ENCODE measurements at regions not wholly inside any gene's neighbourhood (a gene's known extent, or its start where the extent isn't known, plus 50 kb on each side); places are given as distances from the start of the nearest gene placed in this dataset.

DNA sequence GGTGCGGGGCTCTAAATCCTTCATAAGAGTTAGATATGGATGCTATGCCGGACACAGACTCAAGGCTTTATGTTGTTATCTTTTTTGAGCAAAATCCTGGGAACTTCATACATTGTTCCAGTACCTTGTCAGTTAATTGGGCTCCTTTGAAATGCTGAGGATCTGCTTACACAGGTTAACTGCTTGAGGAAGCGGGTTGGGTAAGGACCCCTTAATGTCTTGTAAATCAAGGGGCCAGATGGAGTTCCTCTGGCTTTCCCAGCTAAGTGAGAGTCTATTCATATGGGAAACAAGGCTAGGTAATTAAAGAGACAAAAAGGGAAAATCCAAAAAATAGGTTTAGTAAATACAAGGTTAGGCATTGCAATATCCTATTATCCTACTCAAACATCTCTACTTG, 141.5 kb downstream of the OR2B2 start:
- WGBS, 2 experiments (ENCODE audit: insufficient coverage in 2 of 2), result 43 to 71% methylated on average over 1 of the region's 3 CpGs
- no peak overlapping the region for H3K4me3 ChIP-seq (ENCODE audit: extremely low read depth, insufficient read depth, low read length, poor library complexity, severe bottlenecking)

DNA sequence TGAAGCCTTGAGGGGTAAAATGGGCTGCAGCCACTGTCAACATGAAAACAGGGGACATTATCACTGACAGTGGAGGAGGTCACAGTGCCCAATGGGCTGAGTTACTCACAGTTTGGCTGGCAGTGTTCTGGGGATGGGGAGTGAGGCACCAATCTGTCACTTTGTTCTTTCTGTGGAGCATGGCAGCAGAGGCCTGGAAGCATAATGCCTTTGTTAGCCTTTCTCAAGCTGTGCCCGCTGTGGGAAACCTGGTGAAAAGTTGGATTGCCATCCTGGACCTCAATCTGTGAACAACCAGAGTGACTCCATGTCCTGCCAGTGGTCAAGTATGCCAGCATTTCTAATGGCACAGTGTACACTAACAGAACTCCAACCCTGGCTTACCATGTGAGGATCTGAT, 143.6 kb downstream of the OR2B2 start:
- Histone ChIP-seq H3K9me3 (ENCODE audit: control insufficient read depth, low read length) (no peaks in the 10 kb centered on the region), H3K27ac (ENCODE audit: low read depth, low read length, severe bottlenecking) (no peak overlapping the region), H3K36me3 (ENCODE audit: control insufficient read depth, insufficient read depth, low read length) (no peaks in the 10 kb centered on the region), H3K4me1 (ENCODE audit: control insufficient read depth, insufficient read depth, low read length, poor library complexity, severe bottlenecking) (no peaks in the 10 kb centered on the region), H3K4me3 (ENCODE audit: extremely low read depth, insufficient read depth, low read length, poor library complexity, severe bottlenecking) (no peak overlapping the region)
- 85 to 86% methylated on average over 1 of the region's 1 CpG for WGBS, 2 experiments (ENCODE audit: insufficient coverage in 2 of 2)

More for the DNA sequence above, 141.5 kb downstream of the OR2B2 start:
- no peaks in the 10 kb centered on the region for H3K4me1 ChIP-seq (ENCODE audit: control insufficient read depth, insufficient read depth, low read length, poor library complexity, severe bottlenecking)
- H3K9me3 ChIP-seq (ENCODE audit: control insufficient read depth, low read length), result no peaks in the 10 kb centered on the region
- H3K36me3 ChIP-seq (ENCODE audit: control insufficient read depth, insufficient read depth, low read length), result no peaks in the 10 kb centered on the region
- no peak overlapping the region for H3K27ac ChIP-seq (ENCODE audit: low read depth, low read length, severe bottlenecking)

DNA sequence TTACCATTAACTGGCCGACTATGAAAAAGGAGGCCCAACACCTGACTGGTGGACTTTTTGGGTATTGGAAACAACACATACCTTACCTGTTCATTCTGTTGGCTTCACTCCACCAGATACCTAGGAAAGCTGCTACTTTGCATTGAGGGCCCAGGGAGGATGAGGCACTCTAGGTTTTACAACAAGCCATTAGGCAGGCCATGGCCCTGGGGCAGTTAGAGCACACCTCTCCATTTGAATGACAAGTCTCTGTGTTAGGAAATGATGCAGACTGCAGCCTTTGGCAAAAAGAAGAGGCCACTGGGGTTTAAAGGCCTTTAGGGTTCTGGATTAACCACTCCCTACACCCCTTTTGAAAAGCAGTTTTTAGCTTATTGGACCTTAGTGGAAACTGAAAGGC, 144.3 kb downstream of the OR2B2 start:
- 86 to 100% methylated on average over 1 of the region's 1 CpG for WGBS, 2 experiments (ENCODE audit: insufficient coverage in 2 of 2)
- Histone ChIP-seq H3K9me3 (ENCODE audit: control insufficient read depth, low read length) (no peaks in the 10 kb centered on the region), H3K4me1 (ENCODE audit: control insufficient read depth, insufficient read depth, low read length, poor library complexity, severe bottlenecking) (no peaks in the 10 kb centered on the region), H3K4me3 (ENCODE audit: extremely low read depth, insufficient read depth, low read length, poor library complexity, severe bottlenecking) (no peak overlapping the region), H3K36me3 (ENCODE audit: control insufficient read depth, insufficient read depth, low read length) (no peaks in the 10 kb centered on the region), H3K27ac (ENCODE audit: low read depth, low read length, severe bottlenecking) (no peak overlapping the region)

DNA sequence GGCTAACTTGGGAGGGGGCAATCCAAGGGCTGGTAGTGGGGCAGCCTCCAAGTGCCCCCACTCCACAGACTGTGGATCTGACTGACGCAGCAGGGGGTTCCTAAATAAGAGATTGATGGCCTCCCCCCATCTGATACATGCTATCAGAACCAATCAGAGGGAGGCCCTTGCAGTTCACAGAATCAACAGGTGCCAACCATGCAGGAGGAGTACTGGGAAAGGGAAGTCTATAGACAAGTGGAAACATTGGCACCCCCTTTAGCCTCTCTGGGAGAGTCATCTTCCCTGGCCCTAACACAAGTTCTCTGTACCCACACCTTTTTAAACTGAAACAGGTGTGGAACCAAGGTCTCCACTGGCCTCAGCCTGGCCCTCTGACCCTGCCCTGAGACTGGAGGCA, 145.8 kb downstream of the OR2B2 start:
- H3K36me3 ChIP-seq (ENCODE audit: control insufficient read depth, insufficient read depth, low read length), result no peaks in the 10 kb centered on the region

DNA sequence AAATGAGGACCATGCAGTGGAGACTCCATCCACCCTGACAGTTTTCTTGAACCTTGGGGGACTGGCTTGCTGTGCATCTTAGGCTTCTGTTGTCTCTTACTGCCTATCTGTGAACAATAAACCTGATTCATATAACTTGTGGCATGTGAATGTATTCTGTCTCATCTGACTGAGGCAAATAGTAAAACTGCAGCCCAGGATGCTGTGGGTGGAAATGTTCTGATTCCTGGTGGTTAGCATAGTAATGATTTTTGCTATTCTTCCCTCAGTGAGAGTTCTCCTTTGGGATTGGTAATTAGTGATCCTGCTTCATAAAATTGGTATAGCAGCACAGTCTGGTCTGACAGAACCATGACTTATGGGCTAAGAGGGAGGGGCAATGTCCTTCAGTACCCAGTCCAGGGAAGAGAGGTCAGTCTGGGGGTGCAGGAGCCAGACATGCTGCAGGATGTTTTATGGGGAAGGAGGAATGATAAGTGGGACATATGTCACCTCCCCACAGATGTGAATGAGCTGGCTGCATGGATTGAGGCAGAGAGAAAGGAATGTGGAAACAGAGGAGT, 147.1 kb downstream of the OR2B2 start:
- no peaks in the 10 kb centered on the region for H3K36me3 ChIP-seq (ENCODE audit: control insufficient read depth, insufficient read depth, low read length)
- no peaks in the 10 kb centered on the region for H3K9me3 ChIP-seq (ENCODE audit: control insufficient read depth, low read length)
- no peak overlapping the region for H3K4me3 ChIP-seq (ENCODE audit: extremely low read depth, insufficient read depth, low read length, poor library complexity, severe bottlenecking)
- no peak overlapping the region for H3K27ac ChIP-seq (ENCODE audit: low read depth, low read length, severe bottlenecking)
- no peaks in the 10 kb centered on the region for H3K4me1 ChIP-seq (ENCODE audit: control insufficient read depth, insufficient read depth, low read length, poor library complexity, severe bottlenecking)

More for the DNA sequence above, 145.8 kb downstream of the OR2B2 start:
- Histone ChIP-seq H3K4me3 (ENCODE audit: extremely low read depth, insufficient read depth, low read length, poor library complexity, severe bottlenecking) (no peak overlapping the region), H3K27ac (ENCODE audit: low read depth, low read length, severe bottlenecking) (no peak overlapping the region), H3K4me1 (ENCODE audit: control insufficient read depth, insufficient read depth, low read length, poor library complexity, severe bottlenecking) (no peaks in the 10 kb centered on the region), H3K9me3 (ENCODE audit: control insufficient read depth, low read length) (no peaks in the 10 kb centered on the region)
- 60% methylated on average over 1 of the region's 1 CpG; no CpG with 5 or more reads in 1 of the 2 experiments for WGBS, 2 experiments (ENCODE audit: insufficient coverage in 2 of 2)

DNA sequence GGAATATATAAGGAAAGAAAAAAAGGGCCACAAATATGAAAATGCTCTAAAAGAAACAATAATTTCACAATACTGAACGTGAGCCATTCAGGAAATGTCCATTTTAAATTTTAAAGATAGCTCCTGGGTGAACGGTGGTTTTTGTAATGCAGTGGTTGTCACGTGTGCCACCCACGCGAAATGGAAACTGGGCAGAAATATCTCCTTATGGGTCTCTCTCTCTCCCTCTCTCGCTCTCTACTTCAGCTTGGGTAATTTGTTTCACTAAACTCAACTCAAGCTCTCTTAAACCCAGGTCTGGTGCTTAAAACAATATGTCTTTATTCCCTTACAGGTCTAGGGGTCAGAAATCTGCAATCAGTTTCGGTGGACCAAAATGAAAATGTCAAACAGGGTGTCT, 150.8 kb downstream of the OR2B2 start:
- Histone ChIP-seq H3K27ac (ENCODE audit: low read depth, low read length, severe bottlenecking) (no peak overlapping the region), H3K4me1 (ENCODE audit: control insufficient read depth, insufficient read depth, low read length, poor library complexity, severe bottlenecking) (peaks cover 9% of the 10 kb centered on the region), H3K9me3 (ENCODE audit: control insufficient read depth, low read length) (no peaks in the 10 kb centered on the region), H3K4me3 (ENCODE audit: extremely low read depth, insufficient read depth, low read length, poor library complexity, severe bottlenecking) (peak overlapping the region; percentile 37), H3K36me3 (ENCODE audit: control insufficient read depth, insufficient read depth, low read length) (no peaks in the 10 kb centered on the region)
- 74 to 81% methylated on average over 6 to 7 of the region's 7 CpGs for WGBS, 2 experiments (ENCODE audit: insufficient coverage in 2 of 2)

DNA sequence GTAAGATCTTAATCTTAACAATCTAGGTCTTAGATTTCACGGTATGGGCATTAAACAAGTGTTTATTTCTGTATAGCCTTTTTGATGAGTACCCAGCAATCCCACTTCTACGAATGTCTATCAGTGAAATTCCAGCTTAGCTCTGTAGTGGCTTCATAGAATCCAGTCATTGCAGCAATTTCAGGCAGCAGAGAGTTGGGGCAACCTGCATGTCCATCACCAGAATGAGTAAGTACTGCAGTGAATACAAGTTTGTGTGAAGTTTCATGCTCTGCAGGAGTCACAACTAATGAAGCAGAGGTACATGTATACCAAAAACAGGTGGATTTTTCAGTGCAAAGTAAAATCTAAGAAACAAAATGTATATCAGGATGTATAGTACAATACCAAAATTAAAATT, 151.7 kb downstream of the OR2B2 start:
- H3K36me3 ChIP-seq (ENCODE audit: control insufficient read depth, insufficient read depth, low read length), result no peaks in the 10 kb centered on the region
- 82% methylated on average over 2 of the region's 2 CpGs; no CpG with 5 or more reads in 1 of the 2 experiments for WGBS, 2 experiments (ENCODE audit: insufficient coverage in 2 of 2)
- H3K27ac ChIP-seq (ENCODE audit: low read depth, low read length, severe bottlenecking), result no peak overlapping the region
- no peak overlapping the region for H3K4me3 ChIP-seq (ENCODE audit: extremely low read depth, insufficient read depth, low read length, poor library complexity, severe bottlenecking)
- H3K9me3 ChIP-seq (ENCODE audit: control insufficient read depth, low read length), result no peaks in the 10 kb centered on the region
- H3K4me1 ChIP-seq (ENCODE audit: control insufficient read depth, insufficient read depth, low read length, poor library complexity, severe bottlenecking), result peaks cover 9% of the 10 kb centered on the region

DNA sequence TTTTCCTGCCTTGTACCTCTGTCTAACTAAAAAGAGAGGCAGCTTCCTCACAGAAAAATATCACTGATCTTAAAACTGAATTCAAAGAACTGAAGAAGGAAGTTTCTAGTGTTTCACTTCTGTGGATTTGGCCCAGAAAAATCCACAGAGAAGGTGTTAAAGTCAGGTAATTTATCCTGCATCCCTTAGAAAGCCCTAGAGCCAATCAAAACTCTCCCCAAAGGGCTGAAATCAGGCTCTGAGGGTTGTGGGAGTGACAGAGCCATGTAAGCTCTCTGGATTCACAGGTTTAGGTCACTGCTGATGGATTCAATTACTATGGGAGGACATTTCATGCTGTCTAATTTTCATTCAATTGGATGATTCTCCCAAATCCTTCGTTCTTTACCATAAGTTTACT, 152.3 kb downstream of the OR2B2 start:
- no CpG with 5 or more reads among the region's 1 CpG for WGBS, 2 experiments (ENCODE audit: insufficient coverage in 2 of 2)
- Histone ChIP-seq H3K4me1 (ENCODE audit: control insufficient read depth, insufficient read depth, low read length, poor library complexity, severe bottlenecking) (peaks cover 9% of the 10 kb centered on the region), H3K27ac (ENCODE audit: low read depth, low read length, severe bottlenecking) (no peak overlapping the region), H3K36me3 (ENCODE audit: control insufficient read depth, insufficient read depth, low read length) (no peaks in the 10 kb centered on the region), H3K4me3 (ENCODE audit: extremely low read depth, insufficient read depth, low read length, poor library complexity, severe bottlenecking) (no peak overlapping the region), H3K9me3 (ENCODE audit: control insufficient read depth, low read length) (no peaks in the 10 kb centered on the region)

DNA sequence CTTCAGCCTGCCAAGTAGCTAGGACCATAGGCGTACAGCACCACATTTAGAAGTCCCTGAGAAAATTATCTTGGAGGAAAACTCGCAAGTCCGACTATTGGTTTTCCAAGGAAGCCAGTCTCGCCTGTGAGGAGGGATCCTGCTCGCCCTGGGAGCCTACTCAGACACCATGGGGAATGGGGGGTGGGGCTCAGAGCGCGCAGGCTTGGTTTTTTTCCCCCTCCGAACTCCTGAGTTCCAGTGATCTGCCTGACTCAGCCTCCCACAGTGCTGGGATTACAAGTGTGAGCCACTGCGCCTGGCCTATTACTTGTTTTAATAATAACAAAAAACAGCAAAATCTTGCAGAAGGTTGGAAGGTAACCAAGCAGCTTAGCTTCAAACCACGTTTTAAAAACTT, 153.7 kb downstream of the OR2B2 start:
- Histone ChIP-seq H3K27ac (ENCODE audit: low read depth, low read length, severe bottlenecking) (no peak overlapping the region), H3K4me3 (ENCODE audit: extremely low read depth, insufficient read depth, low read length, poor library complexity, severe bottlenecking) (no peak overlapping the region), H3K36me3 (ENCODE audit: control insufficient read depth, insufficient read depth, low read length) (no peaks in the 10 kb centered on the region), H3K9me3 (ENCODE audit: control insufficient read depth, low read length) (no peaks in the 10 kb centered on the region), H3K4me1 (ENCODE audit: control insufficient read depth, insufficient read depth, low read length, poor library complexity, severe bottlenecking) (peaks cover 9% of the 10 kb centered on the region)
- 70 to 80% methylated on average over 4 to 10 of the region's 10 CpGs for WGBS, 2 experiments (ENCODE audit: insufficient coverage in 2 of 2)

DNA sequence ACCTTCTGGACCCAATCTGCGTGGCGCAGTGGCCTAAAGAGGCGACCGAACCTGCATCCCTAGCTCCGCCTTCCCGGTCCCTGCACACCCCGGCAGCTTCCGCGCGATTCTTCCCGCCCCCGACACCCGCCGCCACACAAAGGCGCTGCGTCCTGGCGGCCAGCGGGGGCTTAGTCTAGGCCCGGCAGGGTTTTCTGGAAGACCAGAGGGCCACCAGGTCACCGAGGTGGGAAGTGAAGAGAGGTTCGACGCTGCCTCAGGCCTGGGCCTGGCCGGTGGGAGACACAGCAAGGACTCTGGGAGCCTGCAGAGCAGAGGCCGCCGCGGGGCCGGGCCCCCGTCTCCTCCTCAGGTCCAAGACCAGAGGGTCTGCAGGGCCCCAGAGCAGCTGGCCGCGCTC, 154.9 kb downstream of the OR2B2 start:
- Histone ChIP-seq H3K36me3 (ENCODE audit: control insufficient read depth, insufficient read depth, low read length) (no peaks in the 10 kb centered on the region), H3K4me1 (ENCODE audit: control insufficient read depth, insufficient read depth, low read length, poor library complexity, severe bottlenecking) (peaks cover 9% of the 10 kb centered on the region), H3K27ac (ENCODE audit: low read depth, low read length, severe bottlenecking) (no peak overlapping the region), H3K4me3 (ENCODE audit: extremely low read depth, insufficient read depth, low read length, poor library complexity, severe bottlenecking) (peak overlapping the region; percentile 18), H3K9me3 (ENCODE audit: control insufficient read depth, low read length) (no peaks in the 10 kb centered on the region)
- WGBS, 2 experiments (ENCODE audit: insufficient coverage in 2 of 2), result 17 to 30% methylated on average over 27 to 28 of the region's 30 CpGs

DNA sequence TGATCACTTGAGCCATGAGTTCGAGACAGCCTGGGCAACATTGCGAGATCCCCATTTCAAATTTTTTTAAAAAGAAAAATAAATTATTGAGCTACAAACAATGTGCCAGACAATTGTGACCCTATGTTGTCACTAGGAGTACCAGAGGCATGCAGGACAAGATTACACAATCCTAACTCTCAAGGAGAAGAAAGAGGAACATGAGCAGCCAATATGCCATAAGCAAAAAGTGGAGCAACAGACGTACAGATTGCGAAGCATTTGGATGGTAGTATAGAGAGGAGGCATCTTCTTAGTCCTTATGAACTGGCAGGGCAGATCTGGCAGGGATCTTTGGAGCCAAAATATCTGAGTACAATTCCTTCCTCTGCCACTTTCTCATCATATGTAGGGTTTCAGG, 156.4 kb downstream of the OR2B2 start:
- Histone ChIP-seq H3K27ac (ENCODE audit: low read depth, low read length, severe bottlenecking) (no peak overlapping the region), H3K4me3 (ENCODE audit: extremely low read depth, insufficient read depth, low read length, poor library complexity, severe bottlenecking) (no peak overlapping the region), H3K36me3 (ENCODE audit: control insufficient read depth, insufficient read depth, low read length) (no peaks in the 10 kb centered on the region), H3K4me1 (ENCODE audit: control insufficient read depth, insufficient read depth, low read length, poor library complexity, severe bottlenecking) (peaks cover 9% of the 10 kb centered on the region), H3K9me3 (ENCODE audit: control insufficient read depth, low read length) (no peaks in the 10 kb centered on the region)
- 80 to 100% methylated on average over 2 of the region's 4 CpGs for WGBS, 2 experiments (ENCODE audit: insufficient coverage in 2 of 2)

Data from mesodermal cell (in vitro differentiated cells).